Neural progenitor cell (in vitro differentiated cells): ENCODE measurements at regions not wholly inside any gene's neighbourhood (a gene's known extent, or its start where the extent isn't known, plus 50 kb on each side); places are given as distances from the start of the nearest gene placed in this dataset.
"Not testable (repeated sequence)": the region's sequence is repeated elsewhere in the genome, so short reads cannot be mapped to it uniquely, and the experiment has no call there.

Experiments
- DNase-seq: peaks from one replicate; pipeline ENCODE4 v3.0.0-alpha.2; 2016; ENCODE audit warnings: low spot score
- H2AFZ ChIP-seq: fragments of 200-600 bp; sonication (generic); replicated peaks from 2 replicates; pipeline ENCODE4 v1.6.1; 2016; ENCODE audit warnings: antibody characterized with exemption
- H3F3A ChIP-seq: fragments of 200-600 bp; sonication (generic); 2 replicates; pipeline ENCODE4 v1.6.1; 2016; ENCODE audit warnings: antibody characterized with exemption, low read depth
- H3K27ac ChIP-seq: fragments of 200-600 bp; sonication (generic); 2 replicates; pipeline ENCODE4 v1.5.1; 2016; ENCODE audit warnings: mild to moderate bottlenecking
- H3K27me3 ChIP-seq: fragments of 200-600 bp; sonication (generic); 2 replicates; pipeline ENCODE4 v1.6.1; 2016; ENCODE audit warnings: mild to moderate bottlenecking, moderate library complexity
- H3K36me3 ChIP-seq: fragments of 200-600 bp; sonication (generic); 2 replicates; pipeline ENCODE4 v1.5.1; 2016
- H3K4me1 ChIP-seq: fragments of 200-600 bp; sonication (generic); 2 replicates; pipeline ENCODE4 v1.6.1; 2016; ENCODE audit warnings: mixed run types
- H3K4me2 ChIP-seq: fragments of 200-600 bp; sonication (generic); 2 replicates; pipeline ENCODE4 v1.6.1; 2016
- H3K4me3 ChIP-seq: fragments of 200-600 bp; sonication (generic); 2 replicates; pipeline ENCODE4 v1.5.1; 2016
- H3K79me2 ChIP-seq: fragments of 200-600 bp; sonication (generic); 2 replicates; pipeline ENCODE4 v1.6.1; 2016; ENCODE audit warnings: low read depth
- H3K9ac ChIP-seq: fragments of 200-600 bp; sonication (generic); 2 replicates; pipeline ENCODE4 v1.6.1; 2016
- H3K9me3 ChIP-seq: fragments of 200-600 bp; sonication (generic); 2 replicates; pipeline ENCODE4 v1.5.1; 2016; ENCODE audit warnings: low read depth
- H4K20me1 ChIP-seq: fragments of 200-600 bp; sonication (generic); 2 replicates; pipeline ENCODE4 v1.6.1; 2016; ENCODE audit warnings: low read depth
- H3K27ac Mint-ChIP-seq: 3 replicates; pipeline ENCODE4 v1.8.0; 2021; ENCODE audit warnings: mixed read lengths
- H3K27me3 Mint-ChIP-seq: 2 replicates; pipeline ENCODE4 v1.8.0; 2022; ENCODE audit warnings: low read depth, mild to moderate bottlenecking, inconsistent platforms, moderate library complexity, mixed read lengths; ENCODE audit not compliant: insufficient read depth
- H3K36me3 Mint-ChIP-seq: 3 replicates; pipeline ENCODE4 v1.8.0; 2021; ENCODE audit warnings: mixed read lengths
- H3K4me1 Mint-ChIP-seq: 3 replicates; pipeline ENCODE4 v1.8.0; 2021; ENCODE audit warnings: mixed read lengths
- H3K4me3 Mint-ChIP-seq: 3 replicates; pipeline ENCODE4 v1.8.0; 2021; ENCODE audit warnings: mild to moderate bottlenecking, moderate library complexity, mixed read lengths
- H3K9me3 Mint-ChIP-seq: 3 replicates; pipeline ENCODE4 v1.8.0; 2020; ENCODE audit warnings: mixed read lengths
- EZH2 ChIP-seq: fragments of 200-600 bp; sonication (generic); IDR thresholded peaks from 2 replicates; pipeline ENCODE4 v1.6.1; 2017; ENCODE audit warnings: antibody characterized with exemption, mild to moderate bottlenecking, moderate library complexity
- EZH2phosphoT487 ChIP-seq: fragments of 200-600 bp; sonication (generic); IDR thresholded peaks from 2 replicates; pipeline ENCODE4 v1.6.1; 2017; ENCODE audit warnings: antibody characterized with exemption
- TF ChIP-seq, protein P1 (sequence below): fragments of 200-600 bp; sonication (generic); IDR thresholded peaks from 2 replicates; pipeline ENCODE4 v1.5.1; 2017; ENCODE audit warnings: antibody characterized with exemption, mild to moderate bottlenecking

- Histone ChIP-seq H3K79me2 (no peaks in the 10 kb centered on the region), H3K36me3 (no peaks in the 10 kb centered on the region), H3K27ac (no peak overlapping the region), H3F3A (no peaks in the 10 kb centered on the region), H3K27me3 (no peaks in the 10 kb centered on the region), H3K4me2 (no peak overlapping the region), H3K9ac (no peak overlapping the region), H4K20me1 (no peaks in the 10 kb centered on the region), H3K4me3 (no peak overlapping the region), H3K9me3 (no peaks in the 10 kb centered on the region), H3K4me1 (peaks cover 8% of the 10 kb centered on the region), H2AFZ (no peak overlapping the region)
- DNase-seq, result no peak
- TF ChIP-seq EZH2phosphoT487 (no peak), EZH2 (no peak)
- TF ChIP-seq, protein P1, sequence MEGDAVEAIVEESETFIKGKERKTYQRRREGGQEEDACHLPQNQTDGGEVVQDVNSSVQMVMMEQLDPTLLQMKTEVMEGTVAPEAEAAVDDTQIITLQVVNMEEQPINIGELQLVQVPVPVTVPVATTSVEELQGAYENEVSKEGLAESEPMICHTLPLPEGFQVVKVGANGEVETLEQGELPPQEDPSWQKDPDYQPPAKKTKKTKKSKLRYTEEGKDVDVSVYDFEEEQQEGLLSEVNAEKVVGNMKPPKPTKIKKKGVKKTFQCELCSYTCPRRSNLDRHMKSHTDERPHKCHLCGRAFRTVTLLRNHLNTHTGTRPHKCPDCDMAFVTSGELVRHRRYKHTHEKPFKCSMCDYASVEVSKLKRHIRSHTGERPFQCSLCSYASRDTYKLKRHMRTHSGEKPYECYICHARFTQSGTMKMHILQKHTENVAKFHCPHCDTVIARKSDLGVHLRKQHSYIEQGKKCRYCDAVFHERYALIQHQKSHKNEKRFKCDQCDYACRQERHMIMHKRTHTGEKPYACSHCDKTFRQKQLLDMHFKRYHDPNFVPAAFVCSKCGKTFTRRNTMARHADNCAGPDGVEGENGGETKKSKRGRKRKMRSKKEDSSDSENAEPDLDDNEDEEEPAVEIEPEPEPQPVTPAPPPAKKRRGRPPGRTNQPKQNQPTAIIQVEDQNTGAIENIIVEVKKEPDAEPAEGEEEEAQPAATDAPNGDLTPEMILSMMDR, result no peak
- Mint-ChIP-seq H3K9me3 (peaks cover 13% of the 10 kb centered on the region), H3K36me3 (peaks cover 2% of the 10 kb centered on the region), H3K4me1 (peaks cover 29% of the 10 kb centered on the region), H3K27ac (no peak overlapping the region), H3K27me3 (peaks cover 2% of the 10 kb centered on the region), H3K4me3 (no peak overlapping the region)
These were observed 448.3 kb downstream of the EFNB2 start for GRCh38 chr13:106087201-106087600.

DNA sequence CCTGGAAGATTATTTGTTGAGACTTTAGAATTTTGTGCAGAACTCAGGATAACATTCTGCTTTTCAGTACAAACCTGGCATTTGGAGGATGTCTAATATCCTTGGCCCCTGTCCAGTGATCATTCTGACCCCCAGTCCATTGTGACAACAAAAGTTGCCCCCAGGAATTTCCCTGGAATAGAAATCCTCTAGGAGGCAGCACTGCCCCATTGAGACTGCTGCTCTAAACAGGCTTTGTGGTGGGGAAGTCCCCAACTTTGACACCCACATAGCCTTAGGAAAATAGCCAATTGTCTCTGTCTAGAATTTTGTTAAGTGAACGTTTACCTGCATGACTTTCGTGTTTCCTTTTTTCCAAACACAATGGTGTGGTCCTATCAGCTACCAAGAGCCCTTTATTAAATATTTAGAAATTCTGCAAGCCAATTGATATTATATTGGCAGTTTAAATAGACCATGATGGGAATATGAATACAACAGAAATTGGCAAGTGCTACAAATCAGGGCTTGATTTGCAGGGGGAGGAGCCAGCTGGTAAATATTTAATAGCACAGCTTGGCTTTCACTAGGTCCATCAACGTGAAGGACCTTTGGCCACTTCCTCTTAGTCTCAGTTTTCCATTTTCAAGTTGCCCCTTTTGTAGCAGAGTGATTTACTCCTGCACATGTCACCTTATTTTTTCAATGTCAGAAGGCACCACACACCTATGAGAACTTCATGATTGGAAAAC, 451.7 kb downstream of the EFNB2 start:
- no peak overlapping the region for H3K4me3 ChIP-seq
- peaks cover 20% of the 10 kb centered on the region for H3K9me3 Mint-ChIP-seq
- no peak for TF ChIP-seq EZH2phosphoT487
- TF ChIP-seq, protein P1, result peak; percentile 75

DNA sequence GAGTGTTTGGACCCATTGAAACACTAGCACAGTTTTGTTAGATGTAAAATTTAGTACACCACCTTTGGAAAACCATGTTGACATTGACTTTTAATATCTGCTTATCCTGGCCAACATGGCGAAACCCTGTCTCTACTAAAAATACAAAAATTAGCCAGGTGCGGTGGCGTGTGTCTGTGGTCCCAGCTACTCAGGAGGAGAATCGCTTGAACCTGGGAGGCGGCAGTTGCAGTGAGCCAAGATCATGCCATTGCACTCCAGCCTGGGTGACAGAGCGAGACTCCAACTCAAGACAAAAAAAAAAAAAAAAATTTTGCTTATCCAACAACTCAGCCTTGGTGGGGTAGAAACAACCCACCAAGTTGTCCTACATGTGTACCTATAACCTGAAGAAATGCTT, 454.2 kb downstream of the EFNB2 start:
- DNase-seq, H3K27me3 Mint-ChIP-seq, H2AFZ ChIP-seq, H3K79me2 ChIP-seq, H3K27ac ChIP-seq, H3F3A ChIP-seq, H3K9me3 ChIP-seq, H3K4me2 ChIP-seq, H3K36me3 Mint-ChIP-seq, H3K4me3 ChIP-seq, H3K9ac ChIP-seq, H3K36me3 ChIP-seq, H4K20me1 ChIP-seq, H3K27me3 ChIP-seq, H3K4me3 Mint-ChIP-seq: not testable (repeated sequence)
- peaks cover 15% of the 10 kb centered on the region for H3K4me1 ChIP-seq
- peak overlapping the region; percentile 57 for H3K27ac Mint-ChIP-seq
- peaks cover 20% of the 10 kb centered on the region for H3K9me3 Mint-ChIP-seq
- H3K4me1 Mint-ChIP-seq, result peaks cover 36% of the 10 kb centered on the region

More for the DNA sequence above, 451.7 kb downstream of the EFNB2 start:
- no peak overlapping the region for H2AFZ ChIP-seq
- peak; percentile 63 for DNase-seq
- peaks cover 2% of the 10 kb centered on the region for H3K27me3 Mint-ChIP-seq
- no peaks in the 10 kb centered on the region for H3K36me3 ChIP-seq
- no peaks in the 10 kb centered on the region for H3K79me2 ChIP-seq
- no peak overlapping the region for H3K4me3 Mint-ChIP-seq
- no peaks in the 10 kb centered on the region for H4K20me1 ChIP-seq
- H3K9ac ChIP-seq, result no peak overlapping the region
- H3K27ac ChIP-seq, result no peak overlapping the region
- H3K36me3 Mint-ChIP-seq, result peaks cover 8% of the 10 kb centered on the region
- H3K4me1 Mint-ChIP-seq, result peaks cover 27% of the 10 kb centered on the region
- H3K27me3 ChIP-seq, result no peaks in the 10 kb centered on the region
- H3K4me2 ChIP-seq, result no peak overlapping the region
- no peak overlapping the region for H3K27ac Mint-ChIP-seq
- H3K4me1 ChIP-seq, result peaks cover 8% of the 10 kb centered on the region
- no peaks in the 10 kb centered on the region for H3F3A ChIP-seq
- no peaks in the 10 kb centered on the region for H3K9me3 ChIP-seq

- H3K79me2 ChIP-seq, result no peaks in the 10 kb centered on the region
- Mint-ChIP-seq H3K4me3 (no peak overlapping the region), H3K9me3 (peaks cover 21% of the 10 kb centered on the region), H3K27me3 (peaks cover 10% of the 10 kb centered on the region), H3K36me3 (peaks cover 6% of the 10 kb centered on the region), H3K4me1 (peaks cover 30% of the 10 kb centered on the region), H3K27ac (peak overlapping the region; percentile 89)
- H3K4me1 ChIP-seq, result peaks cover 10% of the 10 kb centered on the region
- no peaks in the 10 kb centered on the region for H3K9me3 ChIP-seq
- H2AFZ ChIP-seq, result no peak overlapping the region
- H3K27me3 ChIP-seq, result no peaks in the 10 kb centered on the region
- H3K9ac ChIP-seq, result no peak overlapping the region
- H3K27ac ChIP-seq, result no peak overlapping the region
- peak; percentile 22 for DNase-seq
- H3K4me2 ChIP-seq, result peak overlapping the region; percentile 18
- no peak overlapping the region for H3K4me3 ChIP-seq
- H4K20me1 ChIP-seq, result no peaks in the 10 kb centered on the region
- no peaks in the 10 kb centered on the region for H3K36me3 ChIP-seq
- H3F3A ChIP-seq, result no peaks in the 10 kb centered on the region
- TF ChIP-seq, protein P1, result no peak
- TF ChIP-seq EZH2phosphoT487 (no peak), EZH2 (no peak)
These were observed 457.3 kb downstream of the EFNB2 start for GRCh38 chr13:106078191-106078590.
